ENCODE measurements at regions not wholly inside any gene's neighbourhood (a gene's known extent, or its start where the extent isn't known, plus 50 kb on each side); places are given as distances from the start of the nearest gene placed in this dataset.

GRCh38 chr5:26692952-26693351 lies 345.4 kb downstream of the CDH9 start:
- no peaks in the 10 kb centered on the region for H3K27me3 ChIP-seq (ENCODE audit: control insufficient read depth, insufficient read depth, low read length)
- no peak overlapping the region for H3K4me3 ChIP-seq (ENCODE audit: insufficient read depth, low read depth, low read length)
- no peaks in the 10 kb centered on the region for H3K36me3 ChIP-seq (ENCODE audit: control insufficient read depth, insufficient read depth, low read length)
- no peak overlapping the region for H3K56ac ChIP-seq (ENCODE audit: extremely low read depth, insufficient read depth, low read length)
- no peak overlapping the region for H4K5ac ChIP-seq (ENCODE audit: low read depth, low read length)
- in situ Hi-C loops (cut with MboI; ENCODE audit: low sequenced_read_pairs) (no loop called here), dilution Hi-C loops (cut with HindIII; ENCODE audit: low sequenced_read_pairs, unreplicated experiment) (no loop called here), intact Hi-C loops (cut with micrococcal nuclease) (no loop called here)
- ChIA-PET POLR2A (ENCODE audit: unreplicated experiment) (no interaction called here), CTCF (no interaction called here)
- H2BK120ac ChIP-seq (ENCODE audit: low read depth, low read length), result no peak overlapping the region
- H2BK15ac ChIP-seq (ENCODE audit: low read depth, low read length), result no peak overlapping the region
- H3K18ac ChIP-seq (ENCODE audit: low read depth, low read length), result no peak overlapping the region
- 0 out of 2 replicates have a peak, but pooled peaks cover 4% of the 10 kb centered on the region for H3K9me3 ChIP-seq (ENCODE audit: control insufficient read depth, insufficient read depth, low read length)
- TF ChIP-seq MAZ (IDR thresholded peaks at IDR 0.05; ENCODE audit: borderline replicate concordance, low read depth, low read length), result no peak
- TF ChIP-seq SMC3 (IDR thresholded peaks at IDR 0.05; ENCODE audit: low read depth, low read length), result no peak
- TF ChIP-seq RCOR1 (IDR thresholded peaks at IDR 0.05; ENCODE audit: insufficient replicate concordance, low read length), result no peak
- TF ChIP-seq FOS (IDR thresholded peaks at IDR 0.05; ENCODE audit: low read depth, low read length), result no peak
- no peak overlapping the region for H3K14ac ChIP-seq (replicated peaks; ENCODE audit: low read depth, low read length)
- H3K9me1 ChIP-seq (ENCODE audit: insufficient read depth, low read length), result no peaks in the 10 kb centered on the region
- no peaks in the 10 kb centered on the region for H3K79me1 ChIP-seq (ENCODE audit: low read depth in 1 of 2, low read length in 2 of 2)
- WGBS, 2 experiments (ENCODE audit: extremely low coverage in 2 of 2, insufficient read length in 1 of 2), result 60% methylated on average over 1 of the region's 5 CpGs; no CpG with 5 or more reads in 1 of the 2 experiments
- no peak overlapping the region for H2BK5ac ChIP-seq (ENCODE audit: low read depth, low read length, poor library complexity, severe bottlenecking)
- no TSS peak for BruUV-seq (replicated peaks)
- H2AK9ac ChIP-seq (replicated peaks; ENCODE audit: low read depth, low read length, poor library complexity), result no peak overlapping the region
- no peak overlapping the region for H4K91ac ChIP-seq (ENCODE audit: insufficient read depth, low read depth, low read length)
- H4K20me1 ChIP-seq (ENCODE audit: insufficient read depth, low read length), result no peaks in the 10 kb centered on the region
- H2AK5ac ChIP-seq (ENCODE audit: low read depth, low read length), result no peak overlapping the region
- H2AFZ ChIP-seq (replicated peaks; ENCODE audit: low read length, poor library complexity), result no peak overlapping the region
- H3K9ac ChIP-seq (ENCODE audit: low read depth, low read length), result no peak overlapping the region
- H3K4ac ChIP-seq (ENCODE audit: low read depth, low read length), result no peak overlapping the region
- no peak overlapping the region for H3K23ac ChIP-seq (ENCODE audit: low read depth, low read length)
- no peak overlapping the region for H2BK20ac ChIP-seq (ENCODE audit: low read depth, low read length)
- no peak overlapping the region for H3K27ac ChIP-seq (ENCODE audit: insufficient read depth, low read length)
- DNase-seq (no peak), ATAC-seq (ENCODE audit: low read depth) (no peak)
- no peak overlapping the region for H4K8ac ChIP-seq (ENCODE audit: low read depth in 2 of 2, low read length in 2 of 2)
- no peaks in the 10 kb centered on the region for H3K4me1 ChIP-seq (ENCODE audit: control insufficient read depth, insufficient read depth, low read length)
- no peak overlapping the region for H3K4me2 ChIP-seq (ENCODE audit: low read depth, low read length)

Data from IMR-90 (cell line).